Stimulated activated CD4-positive, alpha-beta T cell treated with anti-CD3 and anti-CD28 coated beads, Interleukin-2, amount 100 ng/mL, for 48 hours (primary cell): ENCODE measurements at regions not wholly inside any gene's neighbourhood (a gene's known extent, or its start where the extent isn't known, plus 50 kb on each side); places are given as distances from the start of the nearest gene placed in this dataset.

Source experiments
- DNase-seq, 2 donors: peaks; one replicate each; pipeline ENCODE4 v3.0.0-alpha.2; 2020

- DNase-seq: no peak
Observed at GRCh38 chr9:80013891-80014290, 442.1 kb downstream of the TLE4 start.

GRCh38 chr9:80012557-80013330 lies 441.0 kb downstream of the TLE4 start:
- no peak for DNase-seq

- DNase-seq: no peak
Observed at GRCh38 chr9:80009204-80009603, 437.4 kb downstream of the TLE4 start.

- no peak for DNase-seq
Observed at GRCh38 chr9:80004714-80005113, 432.9 kb downstream of the TLE4 start.

GRCh38 chr9:79990536-79990935 lies 418.8 kb downstream of the TLE4 start:
- DNase-seq: no peak

GRCh38 chr9:79989079-79989478 lies 417.3 kb downstream of the TLE4 start:
- DNase-seq: no peak

- DNase-seq: no peak
Observed at GRCh38 chr9:79988126-79988525, 416.4 kb downstream of the TLE4 start.

GRCh38 chr9:79986437-79986836 lies 414.7 kb downstream of the TLE4 start:
- DNase-seq: no peak

- no peak for DNase-seq
Observed at GRCh38 chr9:79985772-79986171, 414.0 kb downstream of the TLE4 start.

GRCh38 chr9:79985264-79985663 lies 413.5 kb downstream of the TLE4 start:
- no peak for DNase-seq

- DNase-seq: no peak
Observed at GRCh38 chr9:79984429-79985067, 412.8 kb downstream of the TLE4 start.

- no peak for DNase-seq
Observed at GRCh38 chr9:79980432-79980831, 408.7 kb downstream of the TLE4 start.

GRCh38 chr9:79977510-79978197 lies 405.9 kb downstream of the TLE4 start:
- no peak for DNase-seq

- no peak for DNase-seq
Observed at GRCh38 chr9:79977074-79977435, 405.3 kb downstream of the TLE4 start.

- no peak for DNase-seq
Observed at GRCh38 chr9:79976257-79977073, 404.7 kb downstream of the TLE4 start.

- no peak for DNase-seq
Observed at GRCh38 chr9:79975621-79976256, 404.0 kb downstream of the TLE4 start.

- no peak for DNase-seq
Observed at GRCh38 chr9:79974806-79975422, 403.1 kb downstream of the TLE4 start.

GRCh38 chr9:79973627-79974026 lies 401.9 kb downstream of the TLE4 start:
- DNase-seq: no peak

GRCh38 chr9:79970146-79970425 lies 398.3 kb downstream of the TLE4 start:
- DNase-seq: no peak

- no peak for DNase-seq
Observed at GRCh38 chr9:79969393-79970145, 397.8 kb downstream of the TLE4 start.

GRCh38 chr9:79968533-79968932 lies 396.8 kb downstream of the TLE4 start:
- no peak for DNase-seq

- no peak for DNase-seq
Observed at GRCh38 chr9:79962836-79963235, 391.1 kb downstream of the TLE4 start.
